ENCODE measurements at regions not wholly inside any gene's neighbourhood (a gene's known extent, or its start where the extent isn't known, plus 50 kb on each side); places are given as distances from the start of the nearest gene placed in this dataset.

- peak; percentile 2 for DNase-seq (ENCODE audit: low read depth)
Measured at GRCh38 chr7:67553378-67553777, 556.7 kb downstream of the TYW1 start.

GRCh38 chr7:67554986-67555385, 558.4 kb downstream of the TYW1 start:
- DNase-seq (ENCODE audit: low read depth): no peak

GRCh38 chr7:67564959-67565358, 568.3 kb downstream of the TYW1 start:
- DNase-seq (ENCODE audit: low read depth): no peak

- no peak for DNase-seq (ENCODE audit: low read depth)
Measured at GRCh38 chr7:67566101-67566500, 569.5 kb downstream of the TYW1 start.

GRCh38 chr7:67571026-67571545, 574.5 kb downstream of the TYW1 start:
- no peak for DNase-seq (ENCODE audit: low read depth)

- no peak for DNase-seq (ENCODE audit: low read depth)
Measured at GRCh38 chr7:67573639-67574038, 577.0 kb downstream of the TYW1 start.

GRCh38 chr7:67588631-67589030, 592.0 kb downstream of the TYW1 start:
- DNase-seq (ENCODE audit: low read depth): no peak

GRCh38 chr7:67589183-67589582, 592.5 kb downstream of the TYW1 start:
- no peak for DNase-seq (ENCODE audit: low read depth)

- DNase-seq (ENCODE audit: low read depth): no peak
Measured at GRCh38 chr7:67590649-67591048, 594.0 kb downstream of the TYW1 start.

- DNase-seq (ENCODE audit: low read depth): no peak
Measured at GRCh38 chr7:67593794-67594193, 597.2 kb downstream of the TYW1 start.

GRCh38 chr7:67595431-67596180, 599.0 kb downstream of the TYW1 start:
- no peak for DNase-seq (ENCODE audit: low read depth)

- DNase-seq (ENCODE audit: low read depth): no peak
Measured at GRCh38 chr7:67597161-67597560, 600.5 kb downstream of the TYW1 start.

GRCh38 chr7:67598469-67598868, 601.8 kb downstream of the TYW1 start:
- no peak for DNase-seq (ENCODE audit: low read depth)

GRCh38 chr7:67599331-67600062, 602.9 kb downstream of the TYW1 start:
- DNase-seq (ENCODE audit: low read depth): no peak

- no peak for DNase-seq (ENCODE audit: low read depth)
Measured at GRCh38 chr7:67602246-67602887, 605.7 kb downstream of the TYW1 start.

- no peak for DNase-seq (ENCODE audit: low read depth)
Measured at GRCh38 chr7:67604461-67605386, 608.1 kb downstream of the TYW1 start.

- no peak for DNase-seq (ENCODE audit: low read depth)
Measured at GRCh38 chr7:67608806-67609205, 612.2 kb downstream of the TYW1 start.

- DNase-seq (ENCODE audit: low read depth): no peak
Measured at GRCh38 chr7:67610897-67611296, 614.3 kb downstream of the TYW1 start.

GRCh38 chr7:67614843-67615242, 618.2 kb downstream of the TYW1 start:
- no peak for DNase-seq (ENCODE audit: low read depth)

- DNase-seq (ENCODE audit: low read depth): no peak
Measured at GRCh38 chr7:67616517-67616916, 619.9 kb downstream of the TYW1 start.

GRCh38 chr7:67618556-67619162, 622.0 kb downstream of the TYW1 start:
- no peak for DNase-seq (ENCODE audit: low read depth)
